ENCODE measurements at regions not wholly inside any gene's neighbourhood (a gene's known extent, or its start where the extent isn't known, plus 50 kb on each side); places are given as distances from the start of the nearest gene placed in this dataset.

GRCh38 chr7:146054909-146055308, 61.7 kb upstream of the CNTNAP2 start:
- no peaks in the 10 kb centered on the region for H3K9me3 ChIP-seq (replicated peaks; ENCODE audit: control insufficient read depth, insufficient read depth, low read length)
- FAIRE-seq (no peak), ATAC-seq (no peak), DNase-seq (ENCODE audit: low read depth, low spot score) (no peak)
- ChIA-PET POLR2A (no interaction called here), CTCF (no interaction called here), RAD21 (ENCODE audit: unreplicated experiment) (no interaction called here), SMC1A (ENCODE audit: uncharacterized antibody, unreplicated experiment) (interaction anchor here (0.6 kb wide), 1 partner anchor 12 kb away, joined by 3 read pairs; no protein-coding TSS in a partner anchor)
- H3K4me1 ChIP-seq (ENCODE audit: control insufficient read depth, insufficient read depth, low read length) = no peaks in the 10 kb centered on the region
- no peaks in the 10 kb centered on the region for H3K27me3 ChIP-seq (replicated peaks in 1 of 2; ENCODE audit: control insufficient read depth in 2 of 2, insufficient read depth in 2 of 2, low read length in 1 of 2)
- TF ChIP-seq KDM1A (IDR thresholded peaks at IDR 0.05; ENCODE audit: borderline replicate concordance) (no peak), NFYA (IDR thresholded peaks at IDR 0.05; ENCODE audit: borderline replicate concordance, low read depth, low read length) (no peak), SPI1 (IDR thresholded peaks at IDR 0.05; ENCODE audit: borderline replicate concordance, insufficient read depth, low read depth, low read length) (no peak), ZBED1 (IDR thresholded peaks at IDR 0.05; ENCODE audit: borderline replicate concordance) (no peak), DPF2 (IDR thresholded peaks at IDR 0.05) (no peak), RB1 (IDR thresholded peaks at IDR 0.05; ENCODE audit: borderline replicate concordance) (no peak), SMAD1 (IDR thresholded peaks at IDR 0.05; ENCODE audit: low read depth, partially characterized antibody) (no peak), EED (IDR thresholded peaks at IDR 0.05; ENCODE audit: low read depth) (no peak), BACH1 (IDR thresholded peaks at IDR 0.05; ENCODE audit: borderline replicate concordance) (no peak), ETV6 (conservative IDR thresholded peaks at IDR 0.05 in 1 of 2, IDR thresholded peaks at IDR 0.05 in 1 of 2; ENCODE audit: borderline replicate concordance in 1 of 2, low read depth in 1 of 2) (no peak), BHLHE40 (IDR thresholded peaks at IDR 0.05; ENCODE audit: borderline replicate concordance in 1 of 2, low read depth in 2 of 2, low read length in 1 of 2) (no peak), ZNF207 (IDR thresholded peaks at IDR 0.05; ENCODE audit: borderline replicate concordance) (no peak), SRF (IDR thresholded peaks at IDR 0.05; ENCODE audit: low read depth in 2 of 2, low read length in 2 of 2) (no peak), SP1 (IDR thresholded peaks at IDR 0.05; ENCODE audit: low read depth, low read length) (no peak), ZNF622 (IDR thresholded peaks at IDR 0.05) (no peak), FOXM1 (IDR thresholded peaks at IDR 0.05; ENCODE audit: low read depth, low read length) (no peak), SMARCA5 (IDR thresholded peaks at IDR 0.05) (no peak)
- no peak overlapping the region for H3K4me2 ChIP-seq (ENCODE audit: control insufficient read depth, insufficient read depth)
- H3K36me3 ChIP-seq (ENCODE audit: control insufficient read depth in 2 of 2, insufficient read depth in 2 of 2, low read length in 1 of 2) = no peaks in the 10 kb centered on the region
- H3K9ac ChIP-seq (ENCODE audit: control insufficient read depth, insufficient read depth, low read length) = no peak overlapping the region
- H2AFZ ChIP-seq (ENCODE audit: control insufficient read depth, low read depth, low read length) = no peak overlapping the region
- H3K27ac ChIP-seq (ENCODE audit: control insufficient read depth, insufficient read depth) = no peak overlapping the region
- H3K4me3 ChIP-seq = no peak overlapping the region
- intact Hi-C loops (cut with micrococcal nuclease; ENCODE audit: unreplicated experiment) (no loop called here), in situ Hi-C loops (cut with MboI) (no loop called here)
- no peaks in the 10 kb centered on the region for H4K20me1 ChIP-seq (ENCODE audit: control insufficient read depth, insufficient read depth)
- no TSS peak for BruUV-seq (replicated peaks)
- 41% methylated on average over 2 of the region's 2 CpGs for WGBS (ENCODE audit: insufficient coverage, insufficient replicate concordance, low lambda C conversion rate, missing lambda C conversion rate)
- H3K79me2 ChIP-seq (ENCODE audit: control insufficient read depth, insufficient read depth, low read length) = no peaks in the 10 kb centered on the region
